IMR-90 (cell line): ENCODE measurements at regions not wholly inside any gene's neighbourhood (a gene's known extent, or its start where the extent isn't known, plus 50 kb on each side); places are given as distances from the start of the nearest gene placed in this dataset.

Experiments
- ATAC-seq: fragments of 200-7000 bp; cut with Tn5 transposase; 2 replicates; pipeline ENCODE4 v1.9.1; 2020; ENCODE audit warnings: low read depth, mild to moderate bottlenecking, moderate library complexity
- BruUV-seq: library from RNA; stranded (reverse); fragments of 400-500 nt; replicated peaks from 2 replicates; lab custom pipeline; 2021; lab: Mats Ljungman, UMichigan
- CTCF ChIA-PET: fragments of 300-600 bp; formaldehyde crosslinking; extraction: SDS; loops from one replicate; lab custom pipeline; 2021; ENCODE audit warnings: antibody characterized with exemption; lab: Yijun Ruan, JAX
- POLR2A ChIA-PET: fragments of 300-600 bp; sonication (Branson Sonifier 250); formaldehyde crosslinking; loops from one replicate; lab custom pipeline; 2022; ENCODE audit warnings: antibody characterized with exemption; ENCODE audit not compliant: unreplicated experiment; lab: Charles Lee
- DNase-seq: peaks from one replicate; pipeline ENCODE4 v3.0.0; 2013
- H2AFZ ChIP-seq: replicated peaks from 2 replicates; pipeline ENCODE3; 2013; ENCODE audit warnings: low read length, mild to moderate bottlenecking; ENCODE audit not compliant: poor library complexity
- H2AK5ac ChIP-seq: 2 replicates; pipeline ENCODE4 v1.6.1; 2013; ENCODE audit warnings: low read depth, low read length, inconsistent platforms
- H2AK9ac ChIP-seq: replicated peaks from 2 replicates; pipeline ENCODE3; 2013; ENCODE audit warnings: mild to moderate bottlenecking, low read depth, low read length, moderate library complexity; ENCODE audit not compliant: poor library complexity
- H2BK120ac ChIP-seq: 2 replicates; pipeline ENCODE4 v1.6.1; 2013; ENCODE audit warnings: low read depth, low read length, inconsistent platforms
- H2BK15ac ChIP-seq: 3 replicates; pipeline ENCODE4 v1.6.1; 2013; ENCODE audit warnings: low read depth, low read length, inconsistent platforms
- H2BK20ac ChIP-seq: 2 replicates; pipeline ENCODE4 v1.6.1; 2013; ENCODE audit warnings: low read depth, mild to moderate bottlenecking, inconsistent platforms, low read length, moderate library complexity
- H2BK5ac ChIP-seq: 2 replicates; pipeline ENCODE4 v1.6.1; 2013; ENCODE audit warnings: mild to moderate bottlenecking, low read depth, low read length, inconsistent platforms; ENCODE audit not compliant: poor library complexity, severe bottlenecking
- H3K14ac ChIP-seq: replicated peaks from 2 replicates; pipeline ENCODE4 v1.6.1; 2013; ENCODE audit warnings: low read depth, low read length, inconsistent platforms
- H3K18ac ChIP-seq: 2 replicates; pipeline ENCODE4 v1.6.1; 2013; ENCODE audit warnings: low read depth, low read length, control low read depth
- H3K23ac ChIP-seq: 2 replicates; pipeline ENCODE4 v1.6.1; 2013; ENCODE audit warnings: low read depth, low read length, inconsistent platforms
- H3K27ac ChIP-seq: 2 replicates; pipeline ENCODE4 v1.5.1; 2013; ENCODE audit warnings: mild to moderate bottlenecking, control low read depth, low read length; ENCODE audit not compliant: insufficient read depth
- H3K27me3 ChIP-seq: 2 replicates; pipeline ENCODE4 v1.6.1; 2013; ENCODE audit warnings: low read length; ENCODE audit not compliant: control insufficient read depth, insufficient read depth
- H3K36me3 ChIP-seq: 2 replicates; pipeline ENCODE4 v1.6.1; 2013; ENCODE audit warnings: low read length, mixed read lengths; ENCODE audit not compliant: control insufficient read depth, insufficient read depth
- H3K4ac ChIP-seq: 2 replicates; pipeline ENCODE4 v1.6.1; 2013; ENCODE audit warnings: low read depth, low read length, inconsistent platforms
- H3K4me1 ChIP-seq: 2 replicates; pipeline ENCODE4 v1.6.1; 2013; ENCODE audit warnings: low read length, mixed read lengths; ENCODE audit not compliant: control insufficient read depth, insufficient read depth
- H3K4me2 ChIP-seq: 2 replicates; pipeline ENCODE4 v1.6.1; 2013; ENCODE audit warnings: low read depth, mild to moderate bottlenecking, control low read depth, low read length, moderate library complexity
- H3K4me3 ChIP-seq: 2 replicates; pipeline ENCODE4 v1.5.1; 2013; ENCODE audit warnings: low read depth, mild to moderate bottlenecking, control low read depth, low read length, moderate library complexity; ENCODE audit not compliant: insufficient read depth
- H3K56ac ChIP-seq: 2 replicates; pipeline ENCODE4 v1.6.1; 2013; ENCODE audit warnings: low read length, inconsistent platforms; ENCODE audit not compliant: insufficient read depth; ENCODE audit errors: extremely low read depth
- H3K79me1 ChIP-seq, 2 experiments: 2 replicates each; pipeline ENCODE4 v1.6.1; 2013; ENCODE audit warnings: low read length in 2 of 2, inconsistent platforms in 1 of 2, low read depth in 1 of 2
- H3K9ac ChIP-seq: 2 replicates; pipeline ENCODE4 v1.6.1; 2013; ENCODE audit warnings: low read depth, low read length, control low read depth
- H3K9me1 ChIP-seq: 2 replicates; pipeline ENCODE4 v1.6.1; 2013; ENCODE audit warnings: low read length, inconsistent platforms; ENCODE audit not compliant: insufficient read depth
- H3K9me3 ChIP-seq: 2 replicates; pipeline ENCODE4 v1.6.1; 2013; ENCODE audit warnings: low read length; ENCODE audit not compliant: control insufficient read depth, insufficient read depth
- H4K20me1 ChIP-seq: 2 replicates; pipeline ENCODE4 v1.6.1; 2013; ENCODE audit warnings: low read length, inconsistent platforms; ENCODE audit not compliant: insufficient read depth
- H4K5ac ChIP-seq: 2 replicates; pipeline ENCODE4 v1.6.1; 2013; ENCODE audit warnings: mild to moderate bottlenecking, low read depth, low read length, control low read depth
- H4K8ac ChIP-seq, 2 experiments: 2 replicates each; pipeline ENCODE4 v1.6.1; 2013; ENCODE audit warnings: low read depth in 2 of 2, low read length in 2 of 2, control low read depth in 1 of 2, inconsistent platforms in 1 of 2
- H4K91ac ChIP-seq: 2 replicates; pipeline ENCODE4 v1.6.1; 2013; ENCODE audit warnings: low read depth, low read length, inconsistent platforms; ENCODE audit not compliant: insufficient read depth
- BHLHE40 ChIP-seq: fragments of 150-350 bp; IDR thresholded peaks from 2 replicates; pipeline ENCODE4 v1.6.1; 2016; ENCODE audit warnings: mild to moderate bottlenecking, low read depth, low read length
- CHD1 ChIP-seq: IDR thresholded peaks from 2 replicates; pipeline ENCODE4 v1.6.1; 2012; ENCODE audit warnings: low read depth, low read length, improper control_type of control experiment
- FOS ChIP-seq: fragments of 150-350 bp; IDR thresholded peaks from 2 replicates; pipeline ENCODE4 v1.6.1; 2016; ENCODE audit warnings: low read depth, low read length
- MAFK ChIP-seq: IDR thresholded peaks from 2 replicates; pipeline ENCODE4 v1.6.1; 2012; ENCODE audit warnings: low read depth, low read length, improper control_type of control experiment
- MXI1 ChIP-seq: IDR thresholded peaks from 2 replicates; pipeline ENCODE4 v1.6.1; 2012; ENCODE audit warnings: low read depth, mild to moderate bottlenecking, low read length, moderate library complexity, borderline replicate concordance
- NFE2L2 ChIP-seq: fragments of 150-350 bp; IDR thresholded peaks from 2 replicates; pipeline ENCODE4 v1.6.1; 2016; ENCODE audit warnings: low read depth, mild to moderate bottlenecking, low read length
- POLR2A ChIP-seq: IDR thresholded peaks from 2 replicates; pipeline ENCODE4 v1.6.1; 2012; ENCODE audit warnings: mild to moderate bottlenecking, low read depth, low read length
- RAD21 ChIP-seq: IDR thresholded peaks from 2 replicates; pipeline ENCODE4 v1.6.1; 2012; ENCODE audit warnings: low read length, improper control_type of control experiment
- RCOR1 ChIP-seq: IDR thresholded peaks from 2 replicates; pipeline ENCODE4 v1.6.1; 2012; ENCODE audit warnings: mild to moderate bottlenecking, low read length, improper control_type of control experiment; ENCODE audit not compliant: insufficient replicate concordance
- RFX5 ChIP-seq: IDR thresholded peaks from 2 replicates; pipeline ENCODE4 v1.8.0; 2012; ENCODE audit warnings: low read depth, mild to moderate bottlenecking, low read length, moderate library complexity
- WGBS, 2 experiments: methylation state at CpG; one replicate each; pipeline versions ENCODE4 v1.1.5 to v1.1.7; 2013; ENCODE audit warnings: missing lambda C conversion rate in 2 of 2; ENCODE audit not compliant: insufficient read length in 1 of 2; ENCODE audit errors: extremely low coverage in 2 of 2; 5-methylcytosine and 5-hydroxymethylcytosine counted together
- dilution Hi-C: fragments of 300-500 bp; cut with HindIII; formaldehyde crosslinking; loops from one replicate; pipeline ENCODE4 v1.14.3; 2018; ENCODE audit warnings: low sequenced_read_pairs; ENCODE audit not compliant: unreplicated experiment
- in situ Hi-C: fragments of 300-500 bp; cut with MboI; formaldehyde crosslinking; loops from 3 replicates; pipeline ENCODE4 v1.14.3; 2019; ENCODE audit warnings: low sequenced_read_pairs, inconsistent platforms, mixed read lengths
- intact Hi-C: fragments of 100-400 bp; cut with micrococcal nuclease; formaldehyde crosslinking; loops from 2 replicates; pipeline ENCODE4 v1.10.0; 2022
- TF ChIP-seq, protein P1 (sequence below): fragments of 150-350 bp; IDR thresholded peaks from 2 replicates; pipeline ENCODE4 v1.6.1; 2016; ENCODE audit warnings: low read depth, mild to moderate bottlenecking, low read length, moderate library complexity, borderline replicate concordance
- TF ChIP-seq, protein P2 (sequence below): conservative IDR thresholded peaks from 2 replicates; pipeline ENCODE4 v1.5.1; 2012; ENCODE audit warnings: mild to moderate bottlenecking, low read depth, low read length, improper control_type of control experiment

DNA sequence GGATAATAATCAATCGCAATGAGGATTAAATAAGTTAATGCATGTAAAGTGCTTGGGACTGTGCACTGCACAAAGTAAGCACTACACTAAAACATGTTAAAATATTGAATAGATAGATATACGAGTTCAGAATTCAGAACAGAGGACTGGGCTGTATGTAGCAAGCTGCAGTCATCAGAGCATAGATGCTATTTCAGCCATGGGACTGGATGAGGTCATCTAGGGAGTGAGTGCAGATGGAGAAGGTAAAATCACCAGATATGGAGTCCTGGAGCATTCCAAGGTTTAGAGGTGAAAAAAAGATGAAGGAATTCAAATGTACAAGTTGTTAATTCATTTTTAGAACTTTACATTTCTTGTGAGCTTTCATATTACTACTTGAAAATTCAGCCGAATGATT lies 347.5 kb upstream of the DDI1 start:
- H2AK5ac ChIP-seq, result no peak overlapping the region
- H3K4me2 ChIP-seq, result no peak overlapping the region
- ATAC-seq (no peak), DNase-seq (no peak)
- no CpG with 5 or more reads among the region's 3 CpGs for WGBS, 2 experiments
- no peak overlapping the region for H4K91ac ChIP-seq
- POLR2A ChIA-PET, result no interaction called here
- H3K79me1 ChIP-seq, result no peaks in the 10 kb centered on the region
- H4K5ac ChIP-seq, result no peak overlapping the region
- H3K4ac ChIP-seq, result no peak overlapping the region
- H3K4me3 ChIP-seq, result no peak overlapping the region
- BruUV-seq, result no TSS peak
- no peak overlapping the region for H3K23ac ChIP-seq
- H3K56ac ChIP-seq, result no peak overlapping the region
- no peaks in the 10 kb centered on the region for H3K27me3 ChIP-seq
- no peak overlapping the region for H3K14ac ChIP-seq
- no peak overlapping the region for H3K18ac ChIP-seq
- no peak overlapping the region for H3K9ac ChIP-seq
- intact Hi-C loops (no loop called here), in situ Hi-C loops (no loop called here), dilution Hi-C loops (no loop called here)
- H3K9me1 ChIP-seq, result no peaks in the 10 kb centered on the region
- no peak overlapping the region for H2AK9ac ChIP-seq
- no peak overlapping the region for H2BK15ac ChIP-seq
- no peaks in the 10 kb centered on the region for H3K36me3 ChIP-seq
- no peaks in the 10 kb centered on the region for H3K4me1 ChIP-seq
- H3K27ac ChIP-seq, result no peak overlapping the region
- H2BK20ac ChIP-seq, result no peak overlapping the region
- H4K8ac ChIP-seq, result no peak overlapping the region
- no peaks in the 10 kb centered on the region for H4K20me1 ChIP-seq
- CTCF ChIA-PET, result no interaction called here
- H2BK120ac ChIP-seq, result no peak overlapping the region
- TF ChIP-seq RCOR1, result no peak
- TF ChIP-seq MAFK, result no peak
- no peak for TF ChIP-seq POLR2A
- TF ChIP-seq, protein P1, sequence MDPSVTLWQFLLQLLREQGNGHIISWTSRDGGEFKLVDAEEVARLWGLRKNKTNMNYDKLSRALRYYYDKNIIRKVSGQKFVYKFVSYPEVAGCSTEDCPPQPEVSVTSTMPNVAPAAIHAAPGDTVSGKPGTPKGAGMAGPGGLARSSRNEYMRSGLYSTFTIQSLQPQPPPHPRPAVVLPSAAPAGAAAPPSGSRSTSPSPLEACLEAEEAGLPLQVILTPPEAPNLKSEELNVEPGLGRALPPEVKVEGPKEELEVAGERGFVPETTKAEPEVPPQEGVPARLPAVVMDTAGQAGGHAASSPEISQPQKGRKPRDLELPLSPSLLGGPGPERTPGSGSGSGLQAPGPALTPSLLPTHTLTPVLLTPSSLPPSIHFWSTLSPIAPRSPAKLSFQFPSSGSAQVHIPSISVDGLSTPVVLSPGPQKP, result no peak
- TF ChIP-seq FOS, result no peak
- TF ChIP-seq BHLHE40, result no peak
- no peak for TF ChIP-seq RAD21
- TF ChIP-seq NFE2L2, result no peak
- TF ChIP-seq, protein P2, sequence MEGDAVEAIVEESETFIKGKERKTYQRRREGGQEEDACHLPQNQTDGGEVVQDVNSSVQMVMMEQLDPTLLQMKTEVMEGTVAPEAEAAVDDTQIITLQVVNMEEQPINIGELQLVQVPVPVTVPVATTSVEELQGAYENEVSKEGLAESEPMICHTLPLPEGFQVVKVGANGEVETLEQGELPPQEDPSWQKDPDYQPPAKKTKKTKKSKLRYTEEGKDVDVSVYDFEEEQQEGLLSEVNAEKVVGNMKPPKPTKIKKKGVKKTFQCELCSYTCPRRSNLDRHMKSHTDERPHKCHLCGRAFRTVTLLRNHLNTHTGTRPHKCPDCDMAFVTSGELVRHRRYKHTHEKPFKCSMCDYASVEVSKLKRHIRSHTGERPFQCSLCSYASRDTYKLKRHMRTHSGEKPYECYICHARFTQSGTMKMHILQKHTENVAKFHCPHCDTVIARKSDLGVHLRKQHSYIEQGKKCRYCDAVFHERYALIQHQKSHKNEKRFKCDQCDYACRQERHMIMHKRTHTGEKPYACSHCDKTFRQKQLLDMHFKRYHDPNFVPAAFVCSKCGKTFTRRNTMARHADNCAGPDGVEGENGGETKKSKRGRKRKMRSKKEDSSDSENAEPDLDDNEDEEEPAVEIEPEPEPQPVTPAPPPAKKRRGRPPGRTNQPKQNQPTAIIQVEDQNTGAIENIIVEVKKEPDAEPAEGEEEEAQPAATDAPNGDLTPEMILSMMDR, result no peak
- no peak for TF ChIP-seq CHD1
- no peak for TF ChIP-seq RFX5
- no peak for TF ChIP-seq MXI1
- no peak overlapping the region for H2AFZ ChIP-seq
- H3K9me3 ChIP-seq, result no peaks in the 10 kb centered on the region
- H2BK5ac ChIP-seq, result no peak overlapping the region
